ENCODE measurements at regions not wholly inside any gene's neighbourhood (a gene's known extent, or its start where the extent isn't known, plus 50 kb on each side); places are given as distances from the start of the nearest gene placed in this dataset.

- TF ChIP-seq CTCF (IDR thresholded peaks at IDR 0.05): no peak
- TF ChIP-seq POLR2A (IDR thresholded peaks at IDR 0.05): no peak
Measured at GRCh38 chr12:68487721-68488309, 122.9 kb upstream of the RAP1B start.
